ENCODE measurements at regions not wholly inside any gene's neighbourhood (a gene's known extent, or its start where the extent isn't known, plus 50 kb on each side); places are given as distances from the start of the nearest gene placed in this dataset.

DNA sequence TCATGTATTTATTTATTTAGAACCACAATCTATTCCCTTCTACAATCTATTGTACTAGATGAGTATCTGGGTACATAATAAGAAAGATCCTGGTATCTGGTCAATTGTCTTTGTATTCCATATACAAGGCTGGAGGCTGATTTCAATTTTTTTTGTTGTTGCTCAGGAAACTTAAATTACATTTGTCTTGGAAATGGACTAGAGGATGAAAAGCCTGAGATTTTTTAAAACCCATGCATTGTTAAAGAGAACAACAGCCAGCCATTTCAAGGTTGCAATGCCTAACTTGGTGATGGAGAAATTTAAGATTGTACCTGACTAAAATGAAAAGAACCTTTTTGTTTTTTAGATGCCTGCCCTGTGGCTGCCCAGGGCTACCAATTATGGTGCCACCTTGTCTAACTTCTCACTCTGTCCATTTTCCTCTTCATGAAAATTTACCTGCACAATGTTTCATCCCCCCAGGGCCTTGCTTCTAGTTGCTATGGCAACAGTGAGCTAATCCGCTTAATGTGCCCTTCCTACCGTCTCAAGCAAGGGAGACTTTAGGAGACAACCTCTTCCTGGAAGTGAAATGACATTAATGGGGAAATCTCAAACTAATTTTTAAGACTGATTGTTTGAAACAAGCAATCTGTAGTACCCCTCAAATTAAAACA, 203.7 kb upstream of the PHYHIPL start:
- DNase-seq, result peak; percentile 50
- H3K27me3 ChIP-seq, result no peaks in the 10 kb centered on the region
- no peaks in the 10 kb centered on the region for H3K36me3 ChIP-seq
- TF ChIP-seq, protein P1, sequence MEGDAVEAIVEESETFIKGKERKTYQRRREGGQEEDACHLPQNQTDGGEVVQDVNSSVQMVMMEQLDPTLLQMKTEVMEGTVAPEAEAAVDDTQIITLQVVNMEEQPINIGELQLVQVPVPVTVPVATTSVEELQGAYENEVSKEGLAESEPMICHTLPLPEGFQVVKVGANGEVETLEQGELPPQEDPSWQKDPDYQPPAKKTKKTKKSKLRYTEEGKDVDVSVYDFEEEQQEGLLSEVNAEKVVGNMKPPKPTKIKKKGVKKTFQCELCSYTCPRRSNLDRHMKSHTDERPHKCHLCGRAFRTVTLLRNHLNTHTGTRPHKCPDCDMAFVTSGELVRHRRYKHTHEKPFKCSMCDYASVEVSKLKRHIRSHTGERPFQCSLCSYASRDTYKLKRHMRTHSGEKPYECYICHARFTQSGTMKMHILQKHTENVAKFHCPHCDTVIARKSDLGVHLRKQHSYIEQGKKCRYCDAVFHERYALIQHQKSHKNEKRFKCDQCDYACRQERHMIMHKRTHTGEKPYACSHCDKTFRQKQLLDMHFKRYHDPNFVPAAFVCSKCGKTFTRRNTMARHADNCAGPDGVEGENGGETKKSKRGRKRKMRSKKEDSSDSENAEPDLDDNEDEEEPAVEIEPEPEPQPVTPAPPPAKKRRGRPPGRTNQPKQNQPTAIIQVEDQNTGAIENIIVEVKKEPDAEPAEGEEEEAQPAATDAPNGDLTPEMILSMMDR (IDR thresholded peaks at IDR 0.05; ENCODE audit: low read depth, low read length), result no peak
- no peaks in the 10 kb centered on the region for H3K9me3 ChIP-seq
- peak overlapping the region; percentile 31 for H3K4me3 ChIP-seq (ENCODE audit: low read depth, low read length)
- H3K4me1 ChIP-seq, result peaks cover 33% of the 10 kb centered on the region

DNA sequence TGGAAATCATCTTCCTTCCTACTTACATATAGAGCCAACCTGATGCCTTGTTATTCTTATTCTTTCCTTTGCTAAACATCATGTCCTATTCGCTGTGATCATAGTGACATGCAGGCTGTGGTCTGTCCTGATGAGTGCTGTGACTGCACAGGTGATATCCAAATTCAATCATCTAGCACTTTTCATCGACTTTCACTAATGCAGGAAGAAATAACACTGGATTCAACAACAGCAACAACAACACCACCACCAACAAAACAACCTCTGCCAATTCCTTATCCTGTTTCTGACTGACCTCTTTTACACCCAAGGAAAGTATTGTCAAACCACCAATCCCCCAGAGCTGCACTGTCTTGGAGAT, 203.2 kb upstream of the PHYHIPL start:
- H3K27me3 ChIP-seq, result no peaks in the 10 kb centered on the region
- H3K4me1 ChIP-seq, result peaks cover 29% of the 10 kb centered on the region
- H3K4me3 ChIP-seq (ENCODE audit: low read depth, low read length), result peak overlapping the region; percentile 31
- TF ChIP-seq, protein P1 (IDR thresholded peaks at IDR 0.05; ENCODE audit: low read depth, low read length), result no peak
- no peak for DNase-seq
- H3K36me3 ChIP-seq, result no peaks in the 10 kb centered on the region
- no peaks in the 10 kb centered on the region for H3K9me3 ChIP-seq

DNA sequence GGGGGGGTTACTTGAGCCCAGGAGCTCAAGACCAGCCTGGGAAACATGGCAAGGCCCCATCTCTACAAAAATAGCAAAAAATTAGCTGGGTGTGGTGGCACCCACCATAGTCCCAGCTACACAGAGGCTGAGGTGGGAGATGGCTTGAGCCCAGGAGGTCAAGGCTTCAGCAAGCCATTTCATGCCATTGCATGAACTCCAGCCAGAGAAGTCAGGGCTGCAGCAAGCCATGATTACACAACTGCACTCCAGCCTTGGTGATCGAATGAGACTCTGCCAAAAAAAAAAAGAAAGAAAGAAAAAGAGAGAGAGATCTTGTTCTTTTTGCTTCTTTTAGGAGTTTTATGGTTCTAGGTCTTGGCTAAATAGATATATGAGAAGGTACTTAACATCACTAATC, 200.2 kb upstream of the PHYHIPL start:
- Histone ChIP-seq H3K36me3 (no peaks in the 10 kb centered on the region), H3K4me3 (ENCODE audit: low read depth, low read length) (no peak overlapping the region), H3K9me3 (no peaks in the 10 kb centered on the region), H3K4me1 (peaks cover 13% of the 10 kb centered on the region), H3K27me3 (no peaks in the 10 kb centered on the region)
- no peak for DNase-seq
- TF ChIP-seq, protein P1 (IDR thresholded peaks at IDR 0.05; ENCODE audit: low read depth, low read length), result no peak

DNA sequence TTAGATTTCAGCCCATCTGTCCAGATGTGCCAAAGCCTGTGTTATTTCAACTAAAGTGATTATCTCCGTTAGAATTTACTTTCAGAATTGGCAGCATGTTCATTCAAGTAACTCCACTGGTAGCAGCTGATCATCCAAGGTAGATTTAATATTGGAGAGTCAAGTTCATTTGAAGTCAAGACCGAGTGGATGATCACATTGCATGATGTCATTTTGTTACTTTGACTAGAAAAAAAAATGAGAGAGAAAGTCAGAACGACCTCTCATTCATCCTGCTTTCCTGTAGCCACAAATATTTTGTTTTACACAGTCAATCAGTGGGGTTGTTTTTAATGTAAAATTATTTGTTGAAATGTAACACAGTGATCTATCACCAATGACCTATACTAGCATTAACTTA, 196.7 kb upstream of the PHYHIPL start:
- H3K36me3 ChIP-seq, result no peaks in the 10 kb centered on the region
- DNase-seq, result no peak
- peaks cover 3% of the 10 kb centered on the region; the same call in 1 of the 2 replicates for H3K4me1 ChIP-seq
- no peaks in the 10 kb centered on the region for H3K27me3 ChIP-seq
- no peaks in the 10 kb centered on the region for H3K9me3 ChIP-seq
- TF ChIP-seq, protein P1 (IDR thresholded peaks at IDR 0.05; ENCODE audit: low read depth, low read length), result no peak
- H3K4me3 ChIP-seq (ENCODE audit: low read depth, low read length), result no peak overlapping the region

DNA sequence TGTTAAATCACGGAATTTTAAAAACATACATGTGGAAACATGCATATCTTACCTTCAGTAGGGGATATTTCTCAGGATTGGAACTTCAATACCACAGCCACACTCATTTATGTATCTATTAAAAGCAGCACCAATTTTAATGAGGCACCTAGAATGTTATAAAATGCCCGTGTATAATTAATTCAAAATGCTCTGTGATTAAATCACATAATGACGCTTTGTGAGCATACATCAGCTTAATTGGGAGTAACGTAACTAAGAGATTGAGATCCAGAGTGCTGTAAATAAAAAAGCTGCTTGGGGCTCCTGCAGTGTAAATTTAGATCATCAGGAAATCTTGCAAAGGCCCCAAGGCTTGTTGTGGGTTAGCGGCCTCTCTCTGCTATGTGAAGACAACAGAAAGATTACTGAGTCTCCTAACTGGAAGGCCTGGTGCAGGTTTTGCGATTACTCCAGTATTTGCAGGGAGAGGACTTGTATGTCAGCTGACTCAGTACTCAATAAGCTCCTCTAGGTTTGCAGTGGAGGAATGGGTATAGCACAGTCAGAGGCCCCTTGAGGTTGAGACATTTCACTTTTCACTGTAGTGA, 195.5 kb upstream of the PHYHIPL start:
- Histone ChIP-seq H3K4me1 (peaks cover 3% of the 10 kb centered on the region; the same call in 1 of the 2 replicates), H3K27me3 (no peaks in the 10 kb centered on the region), H3K4me3 (ENCODE audit: low read depth, low read length) (no peak overlapping the region), H3K36me3 (no peaks in the 10 kb centered on the region), H3K9me3 (no peaks in the 10 kb centered on the region)
- no peak for DNase-seq
- TF ChIP-seq, protein P1 (IDR thresholded peaks at IDR 0.05; ENCODE audit: low read depth, low read length), result no peak

DNA sequence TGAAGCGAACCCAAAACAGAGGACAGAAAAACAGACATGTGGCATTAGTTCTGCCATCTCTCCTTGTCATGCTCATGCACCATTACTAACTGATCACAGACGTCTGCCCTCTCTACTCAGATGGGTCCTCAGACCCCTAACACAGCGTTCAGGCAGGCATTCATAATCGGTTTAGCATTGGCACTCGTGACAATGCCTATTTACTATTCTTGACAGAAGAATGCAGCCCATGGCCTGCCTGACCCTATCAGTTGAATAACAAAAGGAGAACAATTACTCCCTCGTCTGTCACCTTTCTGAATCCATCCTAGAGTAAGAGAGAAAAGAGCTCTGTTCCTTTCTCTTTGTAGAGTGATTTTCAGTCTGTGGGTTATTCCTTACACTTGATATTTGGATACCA, 194.6 kb upstream of the PHYHIPL start:
- Histone ChIP-seq H3K4me1 (peaks cover 3% of the 10 kb centered on the region; the same call in 1 of the 2 replicates), H3K27me3 (no peaks in the 10 kb centered on the region), H3K36me3 (no peaks in the 10 kb centered on the region), H3K4me3 (ENCODE audit: low read depth, low read length) (no peak overlapping the region), H3K9me3 (no peaks in the 10 kb centered on the region)
- no peak for DNase-seq
- TF ChIP-seq, protein P1 (IDR thresholded peaks at IDR 0.05; ENCODE audit: low read depth, low read length), result no peak
